ENCODE measurements at regions not wholly inside any gene's neighbourhood (a gene's known extent, or its start where the extent isn't known, plus 50 kb on each side); places are given as distances from the start of the nearest gene placed in this dataset.

- TF ChIP-seq, protein P1, sequence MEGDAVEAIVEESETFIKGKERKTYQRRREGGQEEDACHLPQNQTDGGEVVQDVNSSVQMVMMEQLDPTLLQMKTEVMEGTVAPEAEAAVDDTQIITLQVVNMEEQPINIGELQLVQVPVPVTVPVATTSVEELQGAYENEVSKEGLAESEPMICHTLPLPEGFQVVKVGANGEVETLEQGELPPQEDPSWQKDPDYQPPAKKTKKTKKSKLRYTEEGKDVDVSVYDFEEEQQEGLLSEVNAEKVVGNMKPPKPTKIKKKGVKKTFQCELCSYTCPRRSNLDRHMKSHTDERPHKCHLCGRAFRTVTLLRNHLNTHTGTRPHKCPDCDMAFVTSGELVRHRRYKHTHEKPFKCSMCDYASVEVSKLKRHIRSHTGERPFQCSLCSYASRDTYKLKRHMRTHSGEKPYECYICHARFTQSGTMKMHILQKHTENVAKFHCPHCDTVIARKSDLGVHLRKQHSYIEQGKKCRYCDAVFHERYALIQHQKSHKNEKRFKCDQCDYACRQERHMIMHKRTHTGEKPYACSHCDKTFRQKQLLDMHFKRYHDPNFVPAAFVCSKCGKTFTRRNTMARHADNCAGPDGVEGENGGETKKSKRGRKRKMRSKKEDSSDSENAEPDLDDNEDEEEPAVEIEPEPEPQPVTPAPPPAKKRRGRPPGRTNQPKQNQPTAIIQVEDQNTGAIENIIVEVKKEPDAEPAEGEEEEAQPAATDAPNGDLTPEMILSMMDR (IDR thresholded peaks at IDR 0.05): no peak
- TF ChIP-seq POLR2A (IDR thresholded peaks at IDR 0.05): no peak
These were observed 85.4 kb downstream of the CBLN4 start for GRCh38 chr20:55919956-55920355.

All from vagina (tissue), 2 donors.